22Rv1 (cell line): ENCODE measurements at regions not wholly inside any gene's neighbourhood (a gene's known extent, or its start where the extent isn't known, plus 50 kb on each side); places are given as distances from the start of the nearest gene placed in this dataset.

Experiments
- ZFX ChIP-seq: fragments of 450-650 bp; IDR thresholded peaks from 2 replicates; pipeline ENCODE4 v1.6.1; 2017; ENCODE audit warnings: antibody characterized with exemption, borderline replicate concordance
- TF ChIP-seq, protein P1 (sequence below): fragments of 450-650 bp; IDR thresholded peaks from 2 replicates; pipeline ENCODE4 v1.5.1; 2017; ENCODE audit warnings: mild to moderate bottlenecking

DNA sequence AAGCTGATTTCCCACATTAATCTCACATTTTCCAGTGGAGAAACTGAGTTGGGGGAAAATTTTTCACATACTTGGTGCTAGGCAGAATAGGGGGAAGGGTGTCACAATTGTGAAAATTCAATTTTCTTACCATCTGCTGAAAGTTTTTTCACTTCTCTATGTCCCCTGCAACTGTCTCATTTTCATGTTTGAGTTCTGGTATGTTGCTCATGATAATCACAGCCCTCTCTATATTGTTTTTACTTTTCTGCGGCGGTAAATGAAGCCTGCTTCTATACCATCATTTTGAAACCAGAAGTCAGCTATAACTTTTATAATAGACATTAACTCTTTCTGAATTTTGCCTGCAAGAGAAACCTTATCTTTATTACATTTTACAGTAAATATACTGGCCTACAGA, 1664.5 kb downstream of the EFNA5 start:
- TF ChIP-seq, protein P1, sequence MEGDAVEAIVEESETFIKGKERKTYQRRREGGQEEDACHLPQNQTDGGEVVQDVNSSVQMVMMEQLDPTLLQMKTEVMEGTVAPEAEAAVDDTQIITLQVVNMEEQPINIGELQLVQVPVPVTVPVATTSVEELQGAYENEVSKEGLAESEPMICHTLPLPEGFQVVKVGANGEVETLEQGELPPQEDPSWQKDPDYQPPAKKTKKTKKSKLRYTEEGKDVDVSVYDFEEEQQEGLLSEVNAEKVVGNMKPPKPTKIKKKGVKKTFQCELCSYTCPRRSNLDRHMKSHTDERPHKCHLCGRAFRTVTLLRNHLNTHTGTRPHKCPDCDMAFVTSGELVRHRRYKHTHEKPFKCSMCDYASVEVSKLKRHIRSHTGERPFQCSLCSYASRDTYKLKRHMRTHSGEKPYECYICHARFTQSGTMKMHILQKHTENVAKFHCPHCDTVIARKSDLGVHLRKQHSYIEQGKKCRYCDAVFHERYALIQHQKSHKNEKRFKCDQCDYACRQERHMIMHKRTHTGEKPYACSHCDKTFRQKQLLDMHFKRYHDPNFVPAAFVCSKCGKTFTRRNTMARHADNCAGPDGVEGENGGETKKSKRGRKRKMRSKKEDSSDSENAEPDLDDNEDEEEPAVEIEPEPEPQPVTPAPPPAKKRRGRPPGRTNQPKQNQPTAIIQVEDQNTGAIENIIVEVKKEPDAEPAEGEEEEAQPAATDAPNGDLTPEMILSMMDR: no peak
- no peak for TF ChIP-seq ZFX
